ENCODE measurements at regions not wholly inside any gene's neighbourhood (a gene's known extent, or its start where the extent isn't known, plus 50 kb on each side); places are given as distances from the start of the nearest gene placed in this dataset.
A peak's percentile ranks its signal among the peaks of the same experiment; 100 is the strongest.

DNA sequence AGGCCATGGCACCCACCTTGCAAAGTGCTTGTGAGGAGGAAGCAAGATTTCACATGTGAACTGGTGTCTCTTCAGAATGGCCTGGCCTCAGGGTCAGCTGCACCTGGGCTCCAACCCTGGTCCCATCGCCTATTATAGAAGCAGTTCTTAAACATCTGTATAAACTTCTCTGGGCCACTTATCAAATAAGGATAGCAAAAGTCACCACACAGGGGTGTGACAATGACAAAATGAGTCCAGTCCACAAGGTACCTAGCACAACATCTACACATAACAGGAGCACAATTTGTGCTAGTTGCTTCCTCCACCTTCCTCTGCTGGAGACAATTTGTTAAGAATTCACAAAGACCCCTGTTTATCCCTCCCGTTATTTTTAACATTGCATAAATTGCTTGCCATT is 340.6 kb upstream of the ZMIZ1 start:
- Histone ChIP-seq H3K27ac (peak overlapping the region; percentile 79), H3K36me3 (no peaks in the 10 kb centered on the region), H3K4me3 (no peak overlapping the region), H3K27me3 (no peaks in the 10 kb centered on the region), H3K4me1 (ENCODE audit: low read depth) (peaks cover 18% of the 10 kb centered on the region), H3K9me3 (ENCODE audit: low read depth) (no peaks in the 10 kb centered on the region)
- DNase-seq (ENCODE audit: low read depth in 1 of 2, low spot score in 1 of 2): no peak
- TF ChIP-seq, protein P1, sequence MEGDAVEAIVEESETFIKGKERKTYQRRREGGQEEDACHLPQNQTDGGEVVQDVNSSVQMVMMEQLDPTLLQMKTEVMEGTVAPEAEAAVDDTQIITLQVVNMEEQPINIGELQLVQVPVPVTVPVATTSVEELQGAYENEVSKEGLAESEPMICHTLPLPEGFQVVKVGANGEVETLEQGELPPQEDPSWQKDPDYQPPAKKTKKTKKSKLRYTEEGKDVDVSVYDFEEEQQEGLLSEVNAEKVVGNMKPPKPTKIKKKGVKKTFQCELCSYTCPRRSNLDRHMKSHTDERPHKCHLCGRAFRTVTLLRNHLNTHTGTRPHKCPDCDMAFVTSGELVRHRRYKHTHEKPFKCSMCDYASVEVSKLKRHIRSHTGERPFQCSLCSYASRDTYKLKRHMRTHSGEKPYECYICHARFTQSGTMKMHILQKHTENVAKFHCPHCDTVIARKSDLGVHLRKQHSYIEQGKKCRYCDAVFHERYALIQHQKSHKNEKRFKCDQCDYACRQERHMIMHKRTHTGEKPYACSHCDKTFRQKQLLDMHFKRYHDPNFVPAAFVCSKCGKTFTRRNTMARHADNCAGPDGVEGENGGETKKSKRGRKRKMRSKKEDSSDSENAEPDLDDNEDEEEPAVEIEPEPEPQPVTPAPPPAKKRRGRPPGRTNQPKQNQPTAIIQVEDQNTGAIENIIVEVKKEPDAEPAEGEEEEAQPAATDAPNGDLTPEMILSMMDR (IDR thresholded peaks at IDR 0.05; ENCODE audit: low read depth, low read length): no peak

GRCh38 chr10:78729366-78729765 is 339.4 kb upstream of the ZMIZ1 start:
- no peaks in the 10 kb centered on the region for H3K36me3 ChIP-seq

DNA sequence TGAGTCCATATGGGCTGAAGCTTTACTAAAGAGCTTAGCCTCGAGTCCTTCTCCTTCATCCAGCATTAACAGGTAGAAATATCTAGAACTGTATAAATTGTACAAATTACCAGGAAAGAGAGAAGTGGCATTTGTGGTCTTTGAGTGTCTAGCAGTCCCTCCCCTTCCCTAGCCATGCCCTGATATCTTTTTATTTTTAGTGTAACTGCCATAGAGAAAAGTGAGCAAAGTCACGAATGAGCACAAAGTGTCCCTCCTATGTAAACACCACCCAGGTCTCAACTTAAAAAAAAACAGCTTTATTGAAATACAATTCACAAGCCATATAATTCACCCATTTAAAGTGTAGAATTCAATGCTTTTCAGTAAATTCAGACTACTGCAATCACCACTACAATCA is 339.0 kb upstream of the ZMIZ1 start:
- H3K36me3 ChIP-seq: no peaks in the 10 kb centered on the region
- no peak overlapping the region for H3K4me3 ChIP-seq
- H3K27me3 ChIP-seq: no peaks in the 10 kb centered on the region
- DNase-seq (ENCODE audit: low read depth in 1 of 2, low spot score in 1 of 2): no peak
- TF ChIP-seq, protein P1 (IDR thresholded peaks at IDR 0.05; ENCODE audit: low read depth, low read length): no peak
- peaks cover 18% of the 10 kb centered on the region for H3K4me1 ChIP-seq (ENCODE audit: low read depth)
- no peaks in the 10 kb centered on the region for H3K9me3 ChIP-seq (ENCODE audit: low read depth)
- H3K27ac ChIP-seq: no peak overlapping the region

More at GRCh38 chr10:78729366-78729765, 339.4 kb upstream of the ZMIZ1 start:
- TF ChIP-seq, protein P1 (IDR thresholded peaks at IDR 0.05; ENCODE audit: low read depth, low read length): no peak
- no peak for DNase-seq (ENCODE audit: low read depth in 1 of 2, low spot score in 1 of 2)
- H3K4me3 ChIP-seq: no peak overlapping the region
- H3K27ac ChIP-seq: no peak overlapping the region
- H3K4me1 ChIP-seq (ENCODE audit: low read depth): peaks cover 18% of the 10 kb centered on the region
- no peaks in the 10 kb centered on the region for H3K27me3 ChIP-seq
- no peaks in the 10 kb centered on the region for H3K9me3 ChIP-seq (ENCODE audit: low read depth)

- Histone ChIP-seq H3K9me3 (ENCODE audit: low read depth) (no peaks in the 10 kb centered on the region), H3K27ac (no peak overlapping the region), H3K36me3 (no peaks in the 10 kb centered on the region), H3K4me3 (no peak overlapping the region), H3K27me3 (no peaks in the 10 kb centered on the region), H3K4me1 (ENCODE audit: low read depth) (peaks cover 18% of the 10 kb centered on the region)
- TF ChIP-seq, protein P1 (IDR thresholded peaks at IDR 0.05; ENCODE audit: low read depth, low read length): no peak
- no peak for DNase-seq (ENCODE audit: low read depth in 1 of 2, low spot score in 1 of 2)
Measured at GRCh38 chr10:78730754-78731153, 338.0 kb upstream of the ZMIZ1 start.

DNA sequence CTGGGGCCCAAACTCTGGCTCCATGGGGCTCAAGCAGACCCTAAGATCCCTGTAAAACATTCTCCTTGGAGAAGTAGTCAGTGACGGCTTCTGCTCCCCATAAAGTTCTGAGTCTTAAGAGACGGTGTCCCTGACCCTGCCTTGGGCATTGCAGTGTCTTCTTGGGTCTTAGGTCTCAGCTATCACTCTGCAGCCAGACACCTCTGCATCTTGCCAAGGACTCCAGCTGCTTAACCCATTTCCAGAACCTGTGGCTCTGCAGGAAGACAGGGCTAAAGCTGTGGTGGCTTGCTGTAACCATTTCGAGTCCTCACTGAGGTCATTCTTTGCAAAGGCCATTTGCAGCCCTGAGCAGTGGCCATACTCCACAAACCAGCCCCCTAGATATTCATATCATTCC is 337.1 kb upstream of the ZMIZ1 start:
- no peaks in the 10 kb centered on the region for H3K36me3 ChIP-seq
- no peak overlapping the region for H3K27ac ChIP-seq
- TF ChIP-seq, protein P1 (IDR thresholded peaks at IDR 0.05; ENCODE audit: low read depth, low read length): no peak
- H3K27me3 ChIP-seq: no peaks in the 10 kb centered on the region
- DNase-seq (ENCODE audit: low read depth in 1 of 2, low spot score in 1 of 2): no peak
- H3K4me3 ChIP-seq: no peak overlapping the region
- H3K9me3 ChIP-seq (ENCODE audit: low read depth): no peaks in the 10 kb centered on the region
- peaks cover 18% of the 10 kb centered on the region for H3K4me1 ChIP-seq (ENCODE audit: low read depth)

DNA sequence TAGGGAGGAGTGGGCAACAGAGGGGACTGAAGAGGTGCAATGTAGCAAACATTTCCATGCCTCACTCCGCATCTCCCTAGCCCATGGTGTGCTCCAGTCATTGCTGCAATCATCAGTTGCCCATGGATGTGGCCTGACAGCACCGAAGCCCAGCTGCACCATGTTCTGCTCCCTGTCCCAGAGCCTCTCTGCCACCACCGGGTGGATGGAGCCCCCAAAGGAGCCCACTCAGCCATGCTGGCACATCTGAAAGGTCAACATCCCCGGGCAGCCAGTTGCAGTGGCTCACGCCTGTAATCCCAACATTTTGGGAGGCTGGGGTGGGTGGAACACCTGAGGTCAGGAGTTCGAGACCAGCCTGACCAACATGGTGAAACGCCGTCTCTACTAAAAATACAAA is 336.4 kb upstream of the ZMIZ1 start:
- no peak overlapping the region for H3K4me3 ChIP-seq

More for the DNA sequence above, 336.4 kb upstream of the ZMIZ1 start:
- TF ChIP-seq, protein P1 (IDR thresholded peaks at IDR 0.05; ENCODE audit: low read depth, low read length): no peak
- Histone ChIP-seq H3K27ac (no peak overlapping the region), H3K4me1 (ENCODE audit: low read depth) (peaks cover 13% of the 10 kb centered on the region), H3K9me3 (ENCODE audit: low read depth) (no peaks in the 10 kb centered on the region), H3K27me3 (no peaks in the 10 kb centered on the region), H3K36me3 (no peaks in the 10 kb centered on the region)
- DNase-seq (ENCODE audit: low read depth in 1 of 2, low spot score in 1 of 2): no peak

Measured in cardiac muscle cell (in vitro differentiated cells and primary cell).